ENCODE measurements at regions not wholly inside any gene's neighbourhood (a gene's known extent, or its start where the extent isn't known, plus 50 kb on each side); places are given as distances from the start of the nearest gene placed in this dataset.

GRCh38 chr10:117477961-117478670 lies 64.4 kb upstream of the EMX2 start:
- TF ChIP-seq CTCF (IDR thresholded peaks at IDR 0.05; ENCODE audit: unreplicated experiment), result no peak
- Mint-ChIP-seq H3K4me1 (ENCODE audit: low read depth) (peaks cover 2% of the 10 kb centered on the region), H3K36me3 (ENCODE audit: insufficient read depth) (no peaks in the 10 kb centered on the region), H3K27me3 (peaks cover 6% of the 10 kb centered on the region), H3K4me3 (ENCODE audit: low read depth) (no peak overlapping the region), H3K9me3 (ENCODE audit: low read depth) (no peaks in the 10 kb centered on the region), H3K27ac (no peak overlapping the region)
- DNase-seq (ENCODE audit: low spot score, unreplicated experiment), result no peak

- TF ChIP-seq CTCF (IDR thresholded peaks at IDR 0.05; ENCODE audit: unreplicated experiment), result no peak
- Mint-ChIP-seq H3K27ac (no peak overlapping the region), H3K36me3 (ENCODE audit: insufficient read depth) (no peaks in the 10 kb centered on the region), H3K4me1 (ENCODE audit: low read depth) (peaks cover 2% of the 10 kb centered on the region), H3K9me3 (ENCODE audit: low read depth) (no peaks in the 10 kb centered on the region), H3K4me3 (ENCODE audit: low read depth) (no peak overlapping the region), H3K27me3 (peaks cover 9% of the 10 kb centered on the region)
- DNase-seq (ENCODE audit: low spot score, unreplicated experiment), result no peak
These were observed 65.2 kb upstream of the EMX2 start for GRCh38 chr10:117477211-117477947.

- no peaks in the 10 kb centered on the region for H3K36me3 Mint-ChIP-seq (ENCODE audit: insufficient read depth)
These were observed 65.8 kb upstream of the EMX2 start for GRCh38 chr10:117476716-117477115.

DNA sequence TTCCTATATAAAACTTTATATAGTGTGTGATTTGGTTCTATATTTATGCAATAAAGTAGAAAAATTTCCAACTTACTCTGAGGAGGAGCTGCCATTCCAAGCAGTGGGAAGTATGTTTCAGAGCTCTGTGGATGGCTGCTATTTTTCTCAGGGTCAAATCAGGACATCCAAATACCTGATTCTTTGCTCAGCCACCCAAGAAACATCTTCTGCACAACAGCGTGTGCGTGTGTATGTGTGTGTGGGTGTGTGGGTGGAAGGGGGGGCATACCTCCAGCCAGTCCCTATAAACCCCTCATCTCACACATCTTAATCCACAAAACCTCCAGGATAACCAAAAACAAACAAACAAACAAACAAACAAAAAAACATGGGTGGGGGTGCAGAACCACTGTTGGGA lies 66.3 kb upstream of the EMX2 start:
- Mint-ChIP-seq H3K4me3 (ENCODE audit: low read depth) (no peak overlapping the region), H3K9me3 (ENCODE audit: low read depth) (no peaks in the 10 kb centered on the region), H3K36me3 (ENCODE audit: insufficient read depth) (no peaks in the 10 kb centered on the region), H3K27ac (no peak overlapping the region), H3K4me1 (ENCODE audit: low read depth) (peaks cover 2% of the 10 kb centered on the region), H3K27me3 (peaks cover 18% of the 10 kb centered on the region)
- TF ChIP-seq CTCF (IDR thresholded peaks at IDR 0.05; ENCODE audit: unreplicated experiment), result no peak
- DNase-seq (ENCODE audit: low spot score, unreplicated experiment), result no peak

More at GRCh38 chr10:117476716-117477115, 65.8 kb upstream of the EMX2 start:
- no peak for TF ChIP-seq CTCF (IDR thresholded peaks at IDR 0.05; ENCODE audit: unreplicated experiment)
- Mint-ChIP-seq H3K4me1 (ENCODE audit: low read depth) (peaks cover 2% of the 10 kb centered on the region), H3K27me3 (peaks cover 16% of the 10 kb centered on the region), H3K27ac (no peak overlapping the region), H3K4me3 (ENCODE audit: low read depth) (no peak overlapping the region), H3K9me3 (ENCODE audit: low read depth) (no peaks in the 10 kb centered on the region)
- DNase-seq (ENCODE audit: low spot score, unreplicated experiment), result no peak

DNA sequence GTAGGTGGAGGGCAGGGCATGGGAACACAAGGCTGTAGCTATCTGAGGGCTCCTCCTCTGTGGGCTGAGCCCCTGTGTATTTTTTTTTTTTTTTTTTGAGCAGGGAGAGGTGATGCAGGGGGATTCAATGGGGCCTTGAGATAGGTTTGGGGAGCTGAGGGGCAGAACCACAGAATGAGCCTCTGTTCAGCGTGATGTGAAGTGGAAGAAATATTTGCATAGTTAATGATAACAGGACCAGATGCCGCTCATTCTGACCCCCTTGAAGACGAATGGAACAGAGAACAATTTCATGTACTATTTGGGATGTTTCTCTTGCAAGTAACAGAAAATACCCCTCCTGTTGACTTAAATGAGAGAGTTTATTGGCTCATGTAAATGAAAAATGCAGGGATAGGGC lies 69.7 kb upstream of the EMX2 start:
- Mint-ChIP-seq H3K4me1 (ENCODE audit: low read depth) (peaks cover 2% of the 10 kb centered on the region), H3K4me3 (ENCODE audit: low read depth) (no peak overlapping the region), H3K27me3 (peaks cover 23% of the 10 kb centered on the region), H3K9me3 (ENCODE audit: low read depth) (no peaks in the 10 kb centered on the region), H3K36me3 (ENCODE audit: insufficient read depth) (no peaks in the 10 kb centered on the region), H3K27ac (no peak overlapping the region)
- TF ChIP-seq CTCF (IDR thresholded peaks at IDR 0.05; ENCODE audit: unreplicated experiment), result no peak
- no peak for DNase-seq (ENCODE audit: low spot score, unreplicated experiment)

Measured in progenitor cell of endocrine pancreas (in vitro differentiated cells).